ENCODE measurements at regions not wholly inside any gene's neighbourhood (a gene's known extent, or its start where the extent isn't known, plus 50 kb on each side); places are given as distances from the start of the nearest gene placed in this dataset.

DNA sequence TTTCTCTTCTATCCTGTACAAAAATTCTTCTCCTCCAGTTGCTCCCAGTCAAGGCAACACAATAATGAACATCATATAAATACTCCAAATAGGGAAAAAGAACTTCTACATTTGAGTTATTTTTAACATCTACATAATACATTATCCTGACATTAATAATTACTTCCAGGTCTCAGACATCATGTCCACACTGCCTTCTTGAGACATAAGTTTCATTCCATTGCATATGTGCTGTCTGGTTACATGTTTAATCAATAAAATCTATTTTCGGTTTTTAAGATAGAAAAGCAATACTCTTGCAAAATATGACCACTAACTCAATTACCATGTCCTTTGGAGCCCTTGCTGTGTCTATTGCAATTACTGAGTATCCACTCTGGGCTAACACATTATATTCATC is 881.9 kb downstream of the GALC start:
- no peaks in the 10 kb centered on the region for H3K9me3 ChIP-seq (ENCODE audit: low read depth, low read length, poor library complexity, severe bottlenecking)
- no peak overlapping the region for H3K4me3 ChIP-seq (ENCODE audit: low read depth, low read length, poor library complexity, severe bottlenecking)
- no peaks in the 10 kb centered on the region for H3K27me3 ChIP-seq (replicated peaks; ENCODE audit: insufficient read depth, low read depth, low read length, poor library complexity)
- no peaks in the 10 kb centered on the region for H3K36me3 ChIP-seq (ENCODE audit: insufficient read depth, low read length, poor library complexity, severe bottlenecking)
- H3K4me1 ChIP-seq (ENCODE audit: insufficient read depth, low read length, poor library complexity, severe bottlenecking): no peaks in the 10 kb centered on the region
- intact Hi-C loops (cut with micrococcal nuclease; ENCODE audit: unreplicated experiment): no loop called here
- CTCF ChIA-PET: no interaction called here
- TF ChIP-seq, protein P1, sequence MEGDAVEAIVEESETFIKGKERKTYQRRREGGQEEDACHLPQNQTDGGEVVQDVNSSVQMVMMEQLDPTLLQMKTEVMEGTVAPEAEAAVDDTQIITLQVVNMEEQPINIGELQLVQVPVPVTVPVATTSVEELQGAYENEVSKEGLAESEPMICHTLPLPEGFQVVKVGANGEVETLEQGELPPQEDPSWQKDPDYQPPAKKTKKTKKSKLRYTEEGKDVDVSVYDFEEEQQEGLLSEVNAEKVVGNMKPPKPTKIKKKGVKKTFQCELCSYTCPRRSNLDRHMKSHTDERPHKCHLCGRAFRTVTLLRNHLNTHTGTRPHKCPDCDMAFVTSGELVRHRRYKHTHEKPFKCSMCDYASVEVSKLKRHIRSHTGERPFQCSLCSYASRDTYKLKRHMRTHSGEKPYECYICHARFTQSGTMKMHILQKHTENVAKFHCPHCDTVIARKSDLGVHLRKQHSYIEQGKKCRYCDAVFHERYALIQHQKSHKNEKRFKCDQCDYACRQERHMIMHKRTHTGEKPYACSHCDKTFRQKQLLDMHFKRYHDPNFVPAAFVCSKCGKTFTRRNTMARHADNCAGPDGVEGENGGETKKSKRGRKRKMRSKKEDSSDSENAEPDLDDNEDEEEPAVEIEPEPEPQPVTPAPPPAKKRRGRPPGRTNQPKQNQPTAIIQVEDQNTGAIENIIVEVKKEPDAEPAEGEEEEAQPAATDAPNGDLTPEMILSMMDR (conservative IDR thresholded peaks at IDR 0.05; ENCODE audit: low read depth, low read length): no peak
- POLR2A ChIA-PET (ENCODE audit: low non-redundant PET): no interaction called here
- no TSS peak for BruUV-seq (replicated peaks)
- H3K27ac ChIP-seq (ENCODE audit: low read depth, low read length, poor library complexity, severe bottlenecking): no peak overlapping the region
- no peak for DNase-seq (ENCODE audit: low spot score)

DNA sequence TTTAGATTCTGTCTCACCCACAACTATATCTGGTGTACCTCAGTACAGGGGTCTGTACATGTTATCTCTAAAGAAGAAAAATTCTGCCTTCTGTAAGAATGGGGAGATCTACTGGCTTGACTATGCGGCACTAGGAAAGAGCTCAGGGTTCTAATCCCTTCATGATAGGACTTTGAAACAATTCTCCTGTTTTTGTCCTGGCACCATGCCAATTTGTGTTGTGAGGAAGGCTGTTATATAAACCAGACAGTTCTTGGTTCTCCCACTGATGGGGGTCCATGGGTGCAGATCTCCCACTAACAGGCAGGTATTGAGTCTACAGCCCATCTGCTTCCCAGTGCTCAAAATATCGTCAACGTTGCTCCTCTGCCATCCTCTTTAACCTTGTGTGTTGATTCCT is 883.7 kb downstream of the GALC start:
- intact Hi-C loops (cut with micrococcal nuclease; ENCODE audit: unreplicated experiment): no loop called here
- H3K36me3 ChIP-seq (ENCODE audit: insufficient read depth, low read length, poor library complexity, severe bottlenecking): no peaks in the 10 kb centered on the region
- POLR2A ChIA-PET (ENCODE audit: low non-redundant PET): no interaction called here
- BruUV-seq (replicated peaks): no TSS peak
- H3K4me3 ChIP-seq (ENCODE audit: low read depth, low read length, poor library complexity, severe bottlenecking): no peak overlapping the region
- TF ChIP-seq, protein P1 (conservative IDR thresholded peaks at IDR 0.05; ENCODE audit: low read depth, low read length): no peak
- TF ChIP-seq EZH2 (IDR thresholded peaks at IDR 0.05; ENCODE audit: borderline replicate concordance, low read depth, low read length, poor library complexity, severe bottlenecking): no peak
- no peaks in the 10 kb centered on the region for H3K27me3 ChIP-seq (replicated peaks; ENCODE audit: insufficient read depth, low read depth, low read length, poor library complexity)
- CTCF ChIA-PET: no interaction called here
- no peaks in the 10 kb centered on the region for H3K9me3 ChIP-seq (ENCODE audit: low read depth, low read length, poor library complexity, severe bottlenecking)
- no peaks in the 10 kb centered on the region for H3K4me1 ChIP-seq (ENCODE audit: insufficient read depth, low read length, poor library complexity, severe bottlenecking)
- DNase-seq (ENCODE audit: low spot score): peak; percentile 7
- no peak overlapping the region for H3K27ac ChIP-seq (ENCODE audit: low read depth, low read length, poor library complexity, severe bottlenecking)

DNA sequence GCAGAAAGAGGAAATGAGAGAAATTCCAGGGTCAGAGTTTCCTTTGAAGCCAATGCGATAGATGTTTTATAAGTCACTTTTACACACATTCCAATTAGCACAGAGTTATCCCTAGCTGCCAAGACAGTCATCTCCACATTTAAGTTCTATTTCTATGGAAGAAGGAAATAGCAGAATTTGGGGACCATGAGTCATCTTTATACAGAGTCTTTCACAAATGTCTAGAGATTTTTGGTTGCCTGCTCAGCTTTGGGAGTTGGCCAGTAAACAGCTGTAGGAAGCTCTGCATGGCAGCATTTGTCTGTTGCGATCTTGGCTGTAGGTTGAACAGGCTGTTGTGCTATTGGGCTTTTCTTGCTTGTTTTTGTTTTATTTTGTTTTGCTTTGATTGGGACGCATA is 884.3 kb downstream of the GALC start:
- no TSS peak for BruUV-seq (replicated peaks)
- no peaks in the 10 kb centered on the region for H3K36me3 ChIP-seq (ENCODE audit: insufficient read depth, low read length, poor library complexity, severe bottlenecking)
- intact Hi-C loops (cut with micrococcal nuclease; ENCODE audit: unreplicated experiment): no loop called here
- no peak overlapping the region for H3K27ac ChIP-seq (ENCODE audit: low read depth, low read length, poor library complexity, severe bottlenecking)
- no peak overlapping the region for H3K4me3 ChIP-seq (ENCODE audit: low read depth, low read length, poor library complexity, severe bottlenecking)
- DNase-seq (ENCODE audit: low spot score): peak; percentile 86
- ChIA-PET CTCF (no interaction called here), POLR2A (ENCODE audit: low non-redundant PET) (no interaction called here)
- H3K9me3 ChIP-seq (ENCODE audit: low read depth, low read length, poor library complexity, severe bottlenecking): no peaks in the 10 kb centered on the region
- H3K27me3 ChIP-seq (replicated peaks; ENCODE audit: insufficient read depth, low read depth, low read length, poor library complexity): no peaks in the 10 kb centered on the region
- TF ChIP-seq, protein P1 (conservative IDR thresholded peaks at IDR 0.05; ENCODE audit: low read depth, low read length): no peak
- TF ChIP-seq EZH2 (IDR thresholded peaks at IDR 0.05; ENCODE audit: borderline replicate concordance, low read depth, low read length, poor library complexity, severe bottlenecking): no peak
- H3K4me1 ChIP-seq (ENCODE audit: insufficient read depth, low read length, poor library complexity, severe bottlenecking): no peaks in the 10 kb centered on the region
